NCI-H1930 (cell line): ENCODE measurements at regions not wholly inside any gene's neighbourhood (a gene's known extent, or its start where the extent isn't known, plus 50 kb on each side); places are given as distances from the start of the nearest gene placed in this dataset.

Experiments used
- DNase-seq, 2 experiments: peaks; one replicate each; lab custom pipeline; 2025; lab: John Stamatoyannopoulos, UW

DNA sequence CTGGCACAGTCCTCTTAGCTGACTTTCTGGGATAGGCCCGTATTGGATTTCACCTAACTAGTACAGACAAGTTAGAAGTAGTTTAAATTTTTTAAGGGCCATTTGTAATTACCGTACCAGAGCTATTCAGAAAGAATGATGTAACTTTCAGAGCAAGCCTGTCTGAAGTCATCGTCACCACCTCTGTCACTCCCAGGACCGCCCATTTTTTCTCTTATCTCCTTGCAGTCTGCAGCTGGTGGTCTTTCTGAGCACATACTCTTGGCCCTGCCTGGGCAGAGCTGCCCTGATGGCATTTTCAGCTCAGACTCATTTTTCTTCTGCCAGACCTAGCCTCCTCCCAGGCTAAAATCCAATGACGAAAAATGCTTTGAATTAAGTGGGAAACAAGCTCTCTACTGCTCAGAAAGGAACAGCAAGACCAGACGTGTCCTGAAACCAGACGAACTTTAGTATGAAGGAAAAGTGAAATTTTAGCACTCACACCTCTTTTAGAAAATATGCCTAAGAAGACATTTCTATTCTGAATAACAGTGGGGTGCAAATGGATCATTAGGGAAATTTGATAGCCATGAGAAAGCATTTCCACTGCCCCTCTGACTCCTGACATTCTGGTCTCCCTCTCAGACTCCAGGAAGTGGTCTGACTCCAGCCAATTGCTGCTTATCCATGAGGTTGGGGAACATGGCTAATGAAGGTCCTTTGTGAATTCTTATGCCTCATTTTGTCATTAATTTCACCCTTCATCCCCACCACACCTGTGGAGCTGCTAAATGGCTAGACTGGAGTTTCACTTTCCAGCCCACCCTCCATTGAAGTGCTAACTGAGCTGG, 162.4 kb upstream of the GYPA start:
- no peak for DNase-seq

DNA sequence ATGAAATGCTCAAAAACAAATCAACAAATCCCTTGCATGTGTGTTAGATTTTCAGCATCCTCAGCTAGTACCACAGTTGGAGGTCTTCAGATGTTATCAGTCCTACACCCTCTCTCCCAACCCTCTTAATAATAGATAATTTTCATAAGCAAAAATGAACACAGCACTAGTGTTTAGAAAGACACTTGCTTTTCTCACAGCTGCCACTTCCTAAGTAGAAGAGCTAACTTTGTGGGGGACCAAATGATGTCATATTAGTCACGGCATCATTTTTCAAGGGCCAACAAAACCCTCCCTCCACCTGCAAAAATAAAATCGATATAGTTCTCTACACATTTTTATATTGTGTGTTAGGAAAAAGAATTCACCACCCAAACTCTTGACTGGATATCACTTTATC, 163.5 kb upstream of the GYPA start:
- DNase-seq = no peak

GRCh38 chr4:144310535-144310934, 170.0 kb upstream of the GYPA start:
- no peak for DNase-seq

- DNase-seq = no peak
These were observed 172.9 kb upstream of the GYPA start for GRCh38 chr4:144313370-144313769.

DNA sequence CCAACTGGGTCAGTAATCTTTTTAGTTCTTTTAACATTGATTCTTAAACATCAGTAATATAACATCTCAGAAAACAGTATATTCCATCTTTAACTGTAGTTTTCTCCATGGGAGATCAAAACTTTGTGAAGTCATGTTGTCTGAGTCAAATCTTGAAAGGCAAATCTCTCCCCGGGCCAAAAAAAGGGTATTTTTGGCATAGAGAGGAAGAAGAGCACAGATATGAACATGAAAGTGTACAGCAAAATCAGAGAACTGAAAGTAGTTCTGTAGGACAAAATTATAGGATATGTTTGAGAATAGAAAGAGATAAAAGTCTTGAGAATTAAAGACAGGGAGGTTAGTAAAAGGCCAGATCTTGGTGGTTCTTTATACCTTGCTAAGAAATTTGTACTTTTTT, 176.4 kb upstream of the GYPA start:
- no peak for DNase-seq

- no peak for DNase-seq
These were observed 178.3 kb upstream of the GYPA start for GRCh38 chr4:144318797-144319196.

GRCh38 chr4:144336633-144337032, 196.1 kb upstream of the GYPA start:
- no peak for DNase-seq

GRCh38 chr4:144338148-144338547, 197.6 kb upstream of the GYPA start:
- DNase-seq = no peak

- no peak for DNase-seq
These were observed 198.3 kb upstream of the GYPA start for GRCh38 chr4:144338834-144339233.

GRCh38 chr4:144340931-144341330, 200.4 kb upstream of the GYPA start:
- DNase-seq = no peak

DNA sequence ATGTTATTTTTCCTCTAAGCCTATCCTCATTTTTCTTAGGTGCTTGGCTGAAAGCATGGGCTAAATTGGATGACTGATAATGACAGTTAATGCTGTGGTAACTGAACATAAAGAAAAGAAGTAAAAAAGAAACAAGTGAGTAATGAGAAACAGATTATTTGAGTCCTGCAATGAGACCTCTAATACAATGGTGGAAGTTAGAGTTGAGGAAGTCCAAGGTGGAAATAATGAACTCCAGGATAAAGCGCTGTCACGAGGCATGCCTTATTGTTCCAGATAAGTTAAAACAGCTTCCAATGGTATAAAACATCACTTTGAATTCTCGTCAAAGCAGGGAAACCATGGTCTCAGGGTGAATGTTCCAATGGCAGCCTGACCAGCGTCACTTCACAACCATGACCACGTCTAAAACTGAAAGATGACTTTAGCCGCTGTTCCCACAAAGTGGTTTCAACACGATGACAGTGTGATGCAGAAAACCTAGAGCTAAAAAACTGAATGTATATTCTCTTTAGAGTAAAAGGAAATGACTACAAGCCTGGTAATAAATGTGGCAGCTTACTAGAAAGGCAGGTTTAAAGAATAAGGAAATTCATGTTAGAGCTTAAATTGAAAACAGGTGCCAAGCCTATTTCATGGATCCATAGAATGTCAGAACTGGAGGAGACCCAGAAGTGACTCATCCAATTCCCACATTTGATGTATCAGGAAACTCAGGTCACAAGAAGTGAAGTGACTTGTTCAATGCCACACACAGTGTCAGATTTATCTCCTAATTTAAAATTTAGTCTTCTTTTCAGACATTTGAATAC, 202.6 kb upstream of the GYPA start:
- DNase-seq = no peak

DNA sequence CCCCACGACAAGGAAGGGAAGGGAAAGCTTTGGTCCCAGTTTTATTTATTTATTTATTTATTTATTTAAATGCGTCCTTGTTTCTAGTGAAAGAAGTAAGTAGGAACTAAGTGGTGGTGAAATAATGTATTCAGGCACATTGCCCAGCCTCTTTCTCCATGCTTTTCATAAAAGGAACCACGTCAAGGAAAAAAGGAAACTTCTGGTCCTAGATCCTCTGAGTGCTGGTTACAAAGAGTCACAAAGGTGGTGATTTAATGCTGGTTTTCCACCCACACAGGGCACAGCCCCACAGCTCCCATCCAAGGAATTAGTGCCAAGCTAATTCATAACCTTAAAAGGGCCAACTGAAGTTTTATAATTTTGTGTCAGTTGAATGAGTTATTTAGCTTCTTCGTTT, 206.6 kb upstream of the GYPA start:
- no peak for DNase-seq

DNA sequence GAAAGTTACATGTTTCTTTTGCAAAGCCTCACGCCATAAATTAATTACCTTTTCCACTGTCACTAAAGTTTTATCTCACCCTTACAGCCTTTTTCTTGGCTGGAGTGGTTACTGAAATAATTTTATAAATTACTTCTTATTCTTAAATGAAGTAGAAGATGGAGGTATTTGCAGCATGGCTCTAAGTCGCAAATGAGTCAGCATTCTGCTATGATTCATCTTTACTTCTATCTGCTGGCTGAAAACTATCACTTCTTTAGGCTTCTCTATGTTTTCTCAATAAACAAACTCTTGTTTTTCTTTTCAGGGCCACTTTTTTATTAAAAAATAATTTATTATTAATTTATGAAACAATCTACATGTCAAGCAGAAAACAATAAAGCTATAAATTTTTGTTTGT, 210.2 kb upstream of the GYPA start:
- DNase-seq = no peak

DNA sequence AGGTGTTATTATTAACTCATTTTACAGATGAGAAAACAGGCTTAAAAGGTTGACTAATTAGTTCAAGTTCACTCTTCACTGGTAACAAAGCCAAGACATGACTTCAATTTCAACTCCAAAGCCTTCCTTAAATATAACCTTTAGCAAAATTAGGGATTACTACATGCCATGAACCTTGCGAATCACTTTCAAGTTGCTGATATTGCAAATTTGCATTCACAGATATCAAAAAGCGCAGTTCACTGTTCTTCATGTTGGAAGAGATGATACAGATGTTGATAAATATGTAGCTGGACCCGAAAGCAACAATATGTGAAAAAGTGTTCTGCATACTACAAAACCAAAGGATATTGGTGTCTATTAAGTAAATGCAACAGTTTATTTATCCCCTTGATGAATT, 210.8 kb upstream of the GYPA start:
- no peak for DNase-seq

DNA sequence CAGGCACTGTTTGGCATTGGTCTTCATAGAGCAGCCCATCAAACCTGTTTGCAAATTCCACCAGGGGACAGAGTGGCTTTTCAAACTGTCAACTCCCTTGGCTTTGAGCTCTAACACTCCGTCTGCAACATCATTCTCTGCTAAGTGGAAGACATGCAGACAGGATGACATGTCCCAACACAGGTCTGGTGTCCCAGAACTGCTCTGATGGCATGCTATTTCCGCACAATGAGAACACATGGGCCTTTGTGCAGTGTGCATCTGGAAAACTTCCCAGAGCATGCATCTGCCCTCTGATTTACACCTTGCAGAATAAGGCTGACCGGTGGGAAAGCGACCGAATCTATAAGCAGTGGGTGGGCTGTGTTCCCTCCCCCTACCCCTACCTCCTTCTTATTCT, 212.8 kb upstream of the GYPA start:
- DNase-seq = no peak

GRCh38 chr4:144355811-144356757, 215.6 kb upstream of the GYPA start:
- no peak for DNase-seq

- DNase-seq = no peak
These were observed 216.4 kb upstream of the GYPA start for GRCh38 chr4:144356941-144357381.

- DNase-seq = no peak
These were observed 217.5 kb upstream of the GYPA start for GRCh38 chr4:144357975-144358374.

- no peak for DNase-seq
These were observed 219.8 kb upstream of the GYPA start for GRCh38 chr4:144360146-144360793.

DNA sequence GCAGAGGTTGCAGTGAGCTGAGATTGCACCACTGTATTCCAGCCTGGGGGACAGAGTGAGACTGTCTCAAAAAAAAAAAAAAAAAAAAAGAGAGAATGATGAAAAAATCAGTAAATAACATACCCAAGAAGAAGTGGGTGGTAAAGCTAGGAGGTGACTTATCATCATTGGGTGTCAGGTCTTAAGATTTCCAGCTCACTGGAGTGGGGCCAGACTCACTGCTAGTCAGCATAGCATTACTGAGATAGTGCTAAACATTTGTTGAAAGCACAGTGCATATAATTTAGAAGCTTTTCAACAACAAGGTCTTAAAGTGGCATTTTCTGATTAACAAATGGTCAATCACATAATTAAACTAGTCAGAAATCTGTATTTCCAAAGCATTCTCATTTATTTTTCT, 221.8 kb upstream of the GYPA start:
- DNase-seq = no peak

GRCh38 chr4:144363890-144364289, 223.4 kb upstream of the GYPA start:
- no peak for DNase-seq

- DNase-seq = no peak
These were observed 225.9 kb upstream of the GYPA start for GRCh38 chr4:144366425-144366824.
